NB4 (cell line): ENCODE measurements at regions not wholly inside any gene's neighbourhood (a gene's known extent, or its start where the extent isn't known, plus 50 kb on each side); places are given as distances from the start of the nearest gene placed in this dataset.

Source experiments
- POLR2A ChIP-seq: IDR thresholded peaks from 2 replicates; pipeline ENCODE4 v1.6.1; 2011; ENCODE audit warnings: mild to moderate bottlenecking; ENCODE audit not compliant: insufficient read length; ENCODE audit errors: extremely low read depth
- TF ChIP-seq, protein P1 (sequence below): IDR thresholded peaks from one replicate; pipeline ENCODE4 v1.5.1; 2012; ENCODE audit warnings: low read depth, low read length
- TF ChIP-seq, protein P2 (sequence below): IDR thresholded peaks from 2 replicates; pipeline ENCODE4 v1.6.1; 2011; ENCODE audit warnings: low read depth, low read length

DNA sequence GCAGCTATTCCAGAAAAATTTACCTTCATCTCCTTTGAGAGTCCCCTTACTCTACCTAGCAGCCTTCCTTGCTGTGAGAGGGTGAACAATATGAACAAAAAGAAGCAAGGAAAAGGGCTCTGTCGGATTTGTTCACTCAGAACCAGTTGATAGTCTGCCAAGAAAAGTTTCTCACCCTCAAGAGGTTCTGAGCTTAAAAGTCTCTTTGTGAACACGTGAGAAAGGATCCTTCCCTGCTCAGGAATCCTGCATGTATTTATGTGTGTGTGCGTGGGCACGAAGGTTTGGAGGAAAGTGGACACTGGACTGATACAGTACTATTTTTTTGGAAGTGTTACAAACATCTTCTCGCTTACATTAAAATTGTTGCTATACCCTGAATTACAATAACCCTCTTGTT lies 178.6 kb upstream of the JADE1 start:
- TF ChIP-seq, protein P1, sequence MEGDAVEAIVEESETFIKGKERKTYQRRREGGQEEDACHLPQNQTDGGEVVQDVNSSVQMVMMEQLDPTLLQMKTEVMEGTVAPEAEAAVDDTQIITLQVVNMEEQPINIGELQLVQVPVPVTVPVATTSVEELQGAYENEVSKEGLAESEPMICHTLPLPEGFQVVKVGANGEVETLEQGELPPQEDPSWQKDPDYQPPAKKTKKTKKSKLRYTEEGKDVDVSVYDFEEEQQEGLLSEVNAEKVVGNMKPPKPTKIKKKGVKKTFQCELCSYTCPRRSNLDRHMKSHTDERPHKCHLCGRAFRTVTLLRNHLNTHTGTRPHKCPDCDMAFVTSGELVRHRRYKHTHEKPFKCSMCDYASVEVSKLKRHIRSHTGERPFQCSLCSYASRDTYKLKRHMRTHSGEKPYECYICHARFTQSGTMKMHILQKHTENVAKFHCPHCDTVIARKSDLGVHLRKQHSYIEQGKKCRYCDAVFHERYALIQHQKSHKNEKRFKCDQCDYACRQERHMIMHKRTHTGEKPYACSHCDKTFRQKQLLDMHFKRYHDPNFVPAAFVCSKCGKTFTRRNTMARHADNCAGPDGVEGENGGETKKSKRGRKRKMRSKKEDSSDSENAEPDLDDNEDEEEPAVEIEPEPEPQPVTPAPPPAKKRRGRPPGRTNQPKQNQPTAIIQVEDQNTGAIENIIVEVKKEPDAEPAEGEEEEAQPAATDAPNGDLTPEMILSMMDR = no peak
- no peak for TF ChIP-seq POLR2A
- TF ChIP-seq, protein P2, sequence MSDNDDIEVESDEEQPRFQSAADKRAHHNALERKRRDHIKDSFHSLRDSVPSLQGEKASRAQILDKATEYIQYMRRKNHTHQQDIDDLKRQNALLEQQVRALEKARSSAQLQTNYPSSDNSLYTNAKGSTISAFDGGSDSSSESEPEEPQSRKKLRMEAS = no peak
